Natural killer cell (primary cell): ENCODE measurements at regions not wholly inside any gene's neighbourhood (a gene's known extent, or its start where the extent isn't known, plus 50 kb on each side); places are given as distances from the start of the nearest gene placed in this dataset.

Experiments used
- ATAC-seq, 3 donors: fragments of 150-1000 bp in 2 of 3; fragments of 200-7000 bp in 1 of 3; cut with Tn5 transposase; 1 replicate in 1 of 3; 2 replicates in 2 of 3; pipeline ENCODE4 v1.10.0; 2021; ENCODE audit warnings: mild to moderate bottlenecking in 2 of 3, moderate library complexity in 2 of 3
- DNase-seq, 2 donors: peaks; one replicate each; pipeline versions ENCODE4 v3.0.0 to v3.0.0-alpha.2; 2013 to 2021; ENCODE audit warnings: mixed read lengths in 1 of 2
- H3K27ac ChIP-seq: one replicate; pipeline ENCODE4 v1.5.1; 2013; ENCODE audit warnings: mild to moderate bottlenecking, low read length
- H3K27me3 ChIP-seq: one replicate; pipeline ENCODE4 v1.6.1; 2013; ENCODE audit warnings: low read length; ENCODE audit not compliant: control insufficient read depth, insufficient read depth
- H3K36me3 ChIP-seq: one replicate; pipeline ENCODE4 v1.6.1; 2013; ENCODE audit warnings: low read length; ENCODE audit not compliant: control insufficient read depth, insufficient read depth
- H3K4me1 ChIP-seq: one replicate; pipeline ENCODE4 v1.6.1; 2013; ENCODE audit warnings: low read length; ENCODE audit not compliant: control insufficient read depth, insufficient read depth
- H3K4me3 ChIP-seq: one replicate; pipeline ENCODE4 v1.5.1; 2013; ENCODE audit warnings: low read length
- H3K9me3 ChIP-seq: one replicate; pipeline ENCODE4 v1.6.1; 2013; ENCODE audit warnings: low read length; ENCODE audit not compliant: control insufficient read depth, insufficient read depth
- H3K27ac Mint-ChIP-seq, 2 donors: one replicate each; pipeline ENCODE4 v1.8.0; 2022; ENCODE audit warnings: mild to moderate bottlenecking in 2 of 2, mixed read lengths in 2 of 2, moderate library complexity in 1 of 2
- H3K27me3 Mint-ChIP-seq, 2 donors: one replicate each; pipeline ENCODE4 v1.8.0; 2022; ENCODE audit warnings: low read depth in 2 of 2, mixed read lengths in 2 of 2
- H3K36me3 Mint-ChIP-seq: one replicate; pipeline ENCODE4 v1.8.0; 2022; ENCODE audit warnings: mixed read lengths
- H3K4me1 Mint-ChIP-seq, 2 donors: one replicate each; pipeline ENCODE4 v1.8.0; 2022; ENCODE audit warnings: mixed read lengths in 2 of 2
- H3K4me3 Mint-ChIP-seq: one replicate; pipeline ENCODE4 v1.8.0; 2022; ENCODE audit warnings: mild to moderate bottlenecking, moderate library complexity, mixed read lengths
- H3K9me3 Mint-ChIP-seq, 2 donors: one replicate each; pipeline ENCODE4 v1.8.0; 2022; ENCODE audit warnings: mixed read lengths in 2 of 2
- WGBS: methylation state at CpG from one replicate; pipeline ENCODE4 v1.1.7; 2013; ENCODE audit warnings: missing lambda C conversion rate; ENCODE audit not compliant: insufficient coverage; 5-methylcytosine and 5-hydroxymethylcytosine counted together
- intact Hi-C: fragments of 100-400 bp; cut with micrococcal nuclease; formaldehyde crosslinking; loops from one replicate; pipeline ENCODE4 v1.14.2; 2022
- TF ChIP-seq, protein P1 (sequence below): fragments of 200-600 bp; IDR thresholded peaks from one replicate; pipeline ENCODE4 v1.8.0; 2022; ENCODE audit warnings: antibody characterized with exemption

DNA sequence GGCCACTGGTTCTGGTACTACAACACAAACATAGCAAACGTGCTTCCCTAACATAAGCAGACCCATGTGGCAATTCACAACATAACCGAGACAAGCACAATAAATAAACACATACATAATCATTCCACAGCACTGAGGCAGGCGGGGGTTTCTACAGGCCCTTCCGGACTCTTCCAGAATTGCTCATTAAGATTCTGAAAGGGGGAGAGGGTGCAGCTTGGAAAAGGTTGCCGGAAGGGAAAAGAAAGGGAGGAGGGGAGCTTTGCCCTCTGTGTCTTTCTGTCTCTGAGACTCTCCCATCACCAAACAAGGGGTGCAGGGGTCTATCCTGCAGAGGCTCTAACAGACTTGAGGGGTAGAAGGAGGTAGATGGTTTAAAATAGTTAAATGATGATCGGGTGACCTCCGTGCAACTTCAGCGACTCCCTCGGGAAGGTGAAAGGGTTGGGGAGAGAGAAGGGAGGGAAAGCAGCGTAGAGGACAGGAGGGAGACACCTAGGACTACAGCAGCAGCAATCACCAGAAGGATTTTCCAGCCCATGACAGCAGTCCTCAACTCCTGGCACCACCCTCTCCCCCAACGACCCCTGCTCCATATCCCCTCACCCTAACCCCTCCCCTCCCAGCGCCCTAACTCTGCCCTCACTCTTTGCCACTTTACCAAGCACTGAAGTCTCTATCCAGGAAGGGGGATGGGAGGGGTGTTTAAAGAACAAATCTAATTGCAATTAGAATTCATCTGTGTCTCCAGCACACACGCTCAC is 365.5 kb upstream of the ESRRG start:
- no peak overlapping the region for H3K4me3 ChIP-seq
- intact Hi-C loops = no loop called here
- H3K4me1 ChIP-seq = peaks cover 3% of the 10 kb centered on the region
- H3K27me3 ChIP-seq = peaks cover 8% of the 10 kb centered on the region
- Mint-ChIP-seq H3K27ac (no peak overlapping the region), H3K4me3 (no peak overlapping the region), H3K9me3 (peaks cover 7 to 11% of the 10 kb centered on the region in 2 donors), H3K27me3 (peaks cover 19 to 30% of the 10 kb centered on the region in 2 donors), H3K4me1 (no peaks in the 10 kb centered on the region), H3K36me3 (no peaks in the 10 kb centered on the region)
- H3K36me3 ChIP-seq = no peaks in the 10 kb centered on the region
- 67% methylated on average over 11 of the region's 13 CpGs for WGBS
- H3K9me3 ChIP-seq = no peaks in the 10 kb centered on the region
- ATAC-seq = no peak
- no peak overlapping the region for H3K27ac ChIP-seq
- TF ChIP-seq, protein P1, sequence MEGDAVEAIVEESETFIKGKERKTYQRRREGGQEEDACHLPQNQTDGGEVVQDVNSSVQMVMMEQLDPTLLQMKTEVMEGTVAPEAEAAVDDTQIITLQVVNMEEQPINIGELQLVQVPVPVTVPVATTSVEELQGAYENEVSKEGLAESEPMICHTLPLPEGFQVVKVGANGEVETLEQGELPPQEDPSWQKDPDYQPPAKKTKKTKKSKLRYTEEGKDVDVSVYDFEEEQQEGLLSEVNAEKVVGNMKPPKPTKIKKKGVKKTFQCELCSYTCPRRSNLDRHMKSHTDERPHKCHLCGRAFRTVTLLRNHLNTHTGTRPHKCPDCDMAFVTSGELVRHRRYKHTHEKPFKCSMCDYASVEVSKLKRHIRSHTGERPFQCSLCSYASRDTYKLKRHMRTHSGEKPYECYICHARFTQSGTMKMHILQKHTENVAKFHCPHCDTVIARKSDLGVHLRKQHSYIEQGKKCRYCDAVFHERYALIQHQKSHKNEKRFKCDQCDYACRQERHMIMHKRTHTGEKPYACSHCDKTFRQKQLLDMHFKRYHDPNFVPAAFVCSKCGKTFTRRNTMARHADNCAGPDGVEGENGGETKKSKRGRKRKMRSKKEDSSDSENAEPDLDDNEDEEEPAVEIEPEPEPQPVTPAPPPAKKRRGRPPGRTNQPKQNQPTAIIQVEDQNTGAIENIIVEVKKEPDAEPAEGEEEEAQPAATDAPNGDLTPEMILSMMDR = no peak
- no peak for DNase-seq

DNA sequence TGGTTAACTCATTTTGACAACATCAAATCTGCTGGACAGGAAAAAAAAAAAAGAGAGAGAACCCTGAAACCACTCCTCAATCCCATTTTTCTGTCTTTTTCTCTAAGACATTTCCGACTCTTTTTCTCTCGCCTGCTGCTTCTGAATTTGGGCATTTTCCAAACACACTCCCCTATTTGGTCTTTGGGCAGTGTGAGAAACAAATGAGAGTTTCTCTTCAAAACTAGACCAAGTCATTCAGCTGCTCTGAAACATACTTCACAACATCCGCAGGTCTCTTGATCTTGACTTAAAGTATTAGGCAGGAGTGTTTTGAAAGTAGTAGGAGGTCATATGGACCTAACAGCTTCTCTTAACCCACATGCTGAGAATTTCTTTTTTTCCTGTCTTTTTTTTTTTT is 364.8 kb upstream of the ESRRG start:
- TF ChIP-seq, protein P1 = no peak
- intact Hi-C loops = no loop called here
- Mint-ChIP-seq H3K27ac (no peak overlapping the region), H3K4me1 (no peaks in the 10 kb centered on the region), H3K4me3 (no peak overlapping the region), H3K36me3 (no peaks in the 10 kb centered on the region), H3K9me3 (peaks cover 7 to 9% of the 10 kb centered on the region in 2 donors), H3K27me3 (peaks cover 19 to 30% of the 10 kb centered on the region in 2 donors)
- no CpG with 5 or more reads among the region's 3 CpGs for WGBS
- Histone ChIP-seq H3K36me3 (no peaks in the 10 kb centered on the region), H3K4me1 (peaks cover 3% of the 10 kb centered on the region), H3K4me3 (no peak overlapping the region), H3K9me3 (no peaks in the 10 kb centered on the region), H3K27ac (no peak overlapping the region), H3K27me3 (peaks cover 8% of the 10 kb centered on the region)
- no peak for DNase-seq
- ATAC-seq = no peak

DNA sequence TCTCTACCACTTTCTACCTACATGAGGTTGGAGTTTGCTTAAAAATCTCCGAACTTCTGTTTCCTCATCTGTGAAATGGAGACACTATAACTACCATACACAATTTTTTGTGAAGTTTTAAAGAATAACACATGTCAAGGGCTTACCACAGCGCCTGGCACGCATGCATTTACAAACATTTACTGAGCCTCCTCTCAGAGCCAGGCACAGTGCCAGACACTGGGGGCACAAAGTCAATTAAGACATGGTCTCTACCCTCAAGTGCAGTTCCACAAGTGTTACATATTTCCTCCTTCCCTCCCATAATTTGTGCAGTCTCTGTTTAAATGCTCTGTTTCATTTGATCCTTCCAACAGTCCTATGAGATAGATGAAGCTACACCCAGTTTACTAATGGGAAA is 356.4 kb upstream of the ESRRG start:
- TF ChIP-seq, protein P1 = no peak
- no peak for DNase-seq
- Histone ChIP-seq H3K27ac (no peak overlapping the region), H3K4me3 (no peak overlapping the region), H3K36me3 (no peaks in the 10 kb centered on the region), H3K9me3 (no peaks in the 10 kb centered on the region), H3K4me1 (no peaks in the 10 kb centered on the region), H3K27me3 (no peaks in the 10 kb centered on the region)
- H3K27me3 Mint-ChIP-seq = no peaks in the 10 kb centered on the region
- WGBS = 88% methylated on average over 3 of the region's 3 CpGs
- no peak for ATAC-seq
- no peaks in the 10 kb centered on the region for H3K4me1 Mint-ChIP-seq
- H3K27ac Mint-ChIP-seq = no peak overlapping the region
- intact Hi-C loops = no loop called here
- H3K4me3 Mint-ChIP-seq = no peak overlapping the region
- peaks cover 7% of the 10 kb centered on the region in 2 donors for H3K9me3 Mint-ChIP-seq
- H3K36me3 Mint-ChIP-seq = no peaks in the 10 kb centered on the region

- H3K27ac Mint-ChIP-seq = no peak overlapping the region
- no peak overlapping the region for H3K27ac ChIP-seq
- ATAC-seq (no peak), DNase-seq (no peak)
- TF ChIP-seq, protein P1 = no peak
- H3K36me3 Mint-ChIP-seq = no peaks in the 10 kb centered on the region
- H3K4me1 Mint-ChIP-seq = no peaks in the 10 kb centered on the region
- no peaks in the 10 kb centered on the region for H3K36me3 ChIP-seq
- no peaks in the 10 kb centered on the region for H3K27me3 Mint-ChIP-seq
- no peaks in the 10 kb centered on the region for H3K4me1 ChIP-seq
- no CpG with 5 or more reads among the region's 1 CpG for WGBS
- H3K4me3 Mint-ChIP-seq = no peak overlapping the region
- H3K9me3 Mint-ChIP-seq = peaks cover 7% of the 10 kb centered on the region in 2 donors
- no peak overlapping the region for H3K4me3 ChIP-seq
- H3K27me3 ChIP-seq = no peaks in the 10 kb centered on the region
- H3K9me3 ChIP-seq = no peaks in the 10 kb centered on the region
- intact Hi-C loops = no loop called here
Observed at GRCh38 chr1:217078959-217079358, 355.7 kb upstream of the ESRRG start.
